IMR-90 (cell line): ENCODE measurements at regions not wholly inside any gene's neighbourhood (a gene's known extent, or its start where the extent isn't known, plus 50 kb on each side); places are given as distances from the start of the nearest gene placed in this dataset.

Source experiments
- ATAC-seq: fragments of 200-7000 bp; cut with Tn5 transposase; 2 replicates; pipeline ENCODE4 v1.9.1; 2020; ENCODE audit warnings: low read depth, mild to moderate bottlenecking, moderate library complexity
- BruUV-seq: library from RNA; stranded (reverse); fragments of 400-500 nt; replicated peaks from 2 replicates; lab custom pipeline; 2021; lab: Mats Ljungman, UMichigan
- CTCF ChIA-PET: fragments of 300-600 bp; formaldehyde crosslinking; extraction: SDS; loops from one replicate; lab custom pipeline; 2021; ENCODE audit warnings: antibody characterized with exemption; lab: Yijun Ruan, JAX
- POLR2A ChIA-PET: fragments of 300-600 bp; sonication (Branson Sonifier 250); formaldehyde crosslinking; loops from one replicate; lab custom pipeline; 2022; ENCODE audit warnings: antibody characterized with exemption; ENCODE audit not compliant: unreplicated experiment; lab: Charles Lee
- DNase-seq: peaks from one replicate; pipeline ENCODE4 v3.0.0; 2013
- H2AFZ ChIP-seq: replicated peaks from 2 replicates; pipeline ENCODE3; 2013; ENCODE audit warnings: low read length, mild to moderate bottlenecking; ENCODE audit not compliant: poor library complexity
- H2AK5ac ChIP-seq: 2 replicates; pipeline ENCODE4 v1.6.1; 2013; ENCODE audit warnings: low read depth, low read length, inconsistent platforms
- H2AK9ac ChIP-seq: replicated peaks from 2 replicates; pipeline ENCODE3; 2013; ENCODE audit warnings: mild to moderate bottlenecking, low read depth, low read length, moderate library complexity; ENCODE audit not compliant: poor library complexity
- H2BK120ac ChIP-seq: 2 replicates; pipeline ENCODE4 v1.6.1; 2013; ENCODE audit warnings: low read depth, low read length, inconsistent platforms
- H2BK15ac ChIP-seq: 3 replicates; pipeline ENCODE4 v1.6.1; 2013; ENCODE audit warnings: low read depth, low read length, inconsistent platforms
- H2BK20ac ChIP-seq: 2 replicates; pipeline ENCODE4 v1.6.1; 2013; ENCODE audit warnings: low read depth, mild to moderate bottlenecking, inconsistent platforms, low read length, moderate library complexity
- H2BK5ac ChIP-seq: 2 replicates; pipeline ENCODE4 v1.6.1; 2013; ENCODE audit warnings: mild to moderate bottlenecking, low read depth, low read length, inconsistent platforms; ENCODE audit not compliant: poor library complexity, severe bottlenecking
- H3K14ac ChIP-seq: replicated peaks from 2 replicates; pipeline ENCODE4 v1.6.1; 2013; ENCODE audit warnings: low read depth, low read length, inconsistent platforms
- H3K18ac ChIP-seq: 2 replicates; pipeline ENCODE4 v1.6.1; 2013; ENCODE audit warnings: low read depth, low read length, control low read depth
- H3K23ac ChIP-seq: 2 replicates; pipeline ENCODE4 v1.6.1; 2013; ENCODE audit warnings: low read depth, low read length, inconsistent platforms
- H3K27ac ChIP-seq: 2 replicates; pipeline ENCODE4 v1.5.1; 2013; ENCODE audit warnings: mild to moderate bottlenecking, control low read depth, low read length; ENCODE audit not compliant: insufficient read depth
- H3K27me3 ChIP-seq: 2 replicates; pipeline ENCODE4 v1.6.1; 2013; ENCODE audit warnings: low read length; ENCODE audit not compliant: control insufficient read depth, insufficient read depth
- H3K36me3 ChIP-seq: 2 replicates; pipeline ENCODE4 v1.6.1; 2013; ENCODE audit warnings: low read length, mixed read lengths; ENCODE audit not compliant: control insufficient read depth, insufficient read depth
- H3K4ac ChIP-seq: 2 replicates; pipeline ENCODE4 v1.6.1; 2013; ENCODE audit warnings: low read depth, low read length, inconsistent platforms
- H3K4me1 ChIP-seq: 2 replicates; pipeline ENCODE4 v1.6.1; 2013; ENCODE audit warnings: low read length, mixed read lengths; ENCODE audit not compliant: control insufficient read depth, insufficient read depth
- H3K4me2 ChIP-seq: 2 replicates; pipeline ENCODE4 v1.6.1; 2013; ENCODE audit warnings: low read depth, mild to moderate bottlenecking, control low read depth, low read length, moderate library complexity
- H3K4me3 ChIP-seq: 2 replicates; pipeline ENCODE4 v1.5.1; 2013; ENCODE audit warnings: low read depth, mild to moderate bottlenecking, control low read depth, low read length, moderate library complexity; ENCODE audit not compliant: insufficient read depth
- H3K56ac ChIP-seq: 2 replicates; pipeline ENCODE4 v1.6.1; 2013; ENCODE audit warnings: low read length, inconsistent platforms; ENCODE audit not compliant: insufficient read depth; ENCODE audit errors: extremely low read depth
- H3K79me1 ChIP-seq, 2 experiments: 2 replicates each; pipeline ENCODE4 v1.6.1; 2013; ENCODE audit warnings: low read length in 2 of 2, inconsistent platforms in 1 of 2, low read depth in 1 of 2
- H3K9ac ChIP-seq: 2 replicates; pipeline ENCODE4 v1.6.1; 2013; ENCODE audit warnings: low read depth, low read length, control low read depth
- H3K9me1 ChIP-seq: 2 replicates; pipeline ENCODE4 v1.6.1; 2013; ENCODE audit warnings: low read length, inconsistent platforms; ENCODE audit not compliant: insufficient read depth
- H3K9me3 ChIP-seq: 2 replicates; pipeline ENCODE4 v1.6.1; 2013; ENCODE audit warnings: low read length; ENCODE audit not compliant: control insufficient read depth, insufficient read depth
- H4K20me1 ChIP-seq: 2 replicates; pipeline ENCODE4 v1.6.1; 2013; ENCODE audit warnings: low read length, inconsistent platforms; ENCODE audit not compliant: insufficient read depth
- H4K5ac ChIP-seq: 2 replicates; pipeline ENCODE4 v1.6.1; 2013; ENCODE audit warnings: mild to moderate bottlenecking, low read depth, low read length, control low read depth
- H4K8ac ChIP-seq, 2 experiments: 2 replicates each; pipeline ENCODE4 v1.6.1; 2013; ENCODE audit warnings: low read depth in 2 of 2, low read length in 2 of 2, control low read depth in 1 of 2, inconsistent platforms in 1 of 2
- H4K91ac ChIP-seq: 2 replicates; pipeline ENCODE4 v1.6.1; 2013; ENCODE audit warnings: low read depth, low read length, inconsistent platforms; ENCODE audit not compliant: insufficient read depth
- BHLHE40 ChIP-seq: fragments of 150-350 bp; IDR thresholded peaks from 2 replicates; pipeline ENCODE4 v1.6.1; 2016; ENCODE audit warnings: mild to moderate bottlenecking, low read depth, low read length
- CTCF ChIP-seq: conservative IDR thresholded peaks from 2 replicates; pipeline ENCODE4 v1.5.1; 2012; ENCODE audit warnings: mild to moderate bottlenecking, low read depth, low read length, improper control_type of control experiment
- FOS ChIP-seq: fragments of 150-350 bp; IDR thresholded peaks from 2 replicates; pipeline ENCODE4 v1.6.1; 2016; ENCODE audit warnings: low read depth, low read length
- MAFK ChIP-seq: IDR thresholded peaks from 2 replicates; pipeline ENCODE4 v1.6.1; 2012; ENCODE audit warnings: low read depth, low read length, improper control_type of control experiment
- MXI1 ChIP-seq: IDR thresholded peaks from 2 replicates; pipeline ENCODE4 v1.6.1; 2012; ENCODE audit warnings: low read depth, mild to moderate bottlenecking, low read length, moderate library complexity, borderline replicate concordance
- NFE2L2 ChIP-seq: fragments of 150-350 bp; IDR thresholded peaks from 2 replicates; pipeline ENCODE4 v1.6.1; 2016; ENCODE audit warnings: low read depth, mild to moderate bottlenecking, low read length
- RFX5 ChIP-seq: IDR thresholded peaks from 2 replicates; pipeline ENCODE4 v1.8.0; 2012; ENCODE audit warnings: low read depth, mild to moderate bottlenecking, low read length, moderate library complexity
- SMC3 ChIP-seq: fragments of 150-350 bp; IDR thresholded peaks from 2 replicates; pipeline ENCODE4 v1.6.1; 2016; ENCODE audit warnings: low read depth, mild to moderate bottlenecking, antibody characterized with exemption, low read length, moderate library complexity
- USF2 ChIP-seq: fragments of 150-350 bp; IDR thresholded peaks from 2 replicates; pipeline ENCODE4 v1.6.1; 2017; ENCODE audit warnings: mild to moderate bottlenecking, antibody characterized with exemption, low read length, low read depth
- WGBS, 2 experiments: methylation state at CpG; one replicate each; pipeline versions ENCODE4 v1.1.5 to v1.1.7; 2013; ENCODE audit warnings: missing lambda C conversion rate in 2 of 2; ENCODE audit not compliant: insufficient read length in 1 of 2; ENCODE audit errors: extremely low coverage in 2 of 2; 5-methylcytosine and 5-hydroxymethylcytosine counted together
- dilution Hi-C: fragments of 300-500 bp; cut with HindIII; formaldehyde crosslinking; loops from one replicate; pipeline ENCODE4 v1.14.3; 2018; ENCODE audit warnings: low sequenced_read_pairs; ENCODE audit not compliant: unreplicated experiment
- in situ Hi-C: fragments of 300-500 bp; cut with MboI; formaldehyde crosslinking; loops from 3 replicates; pipeline ENCODE4 v1.14.3; 2019; ENCODE audit warnings: low sequenced_read_pairs, inconsistent platforms, mixed read lengths
- intact Hi-C: fragments of 100-400 bp; cut with micrococcal nuclease; formaldehyde crosslinking; loops from 2 replicates; pipeline ENCODE4 v1.10.0; 2022

GRCh38 chr16:86975445-86975844 lies 341.7 kb downstream of the C16orf95 start:
- peak overlapping the region; percentile 96 for H4K91ac ChIP-seq
- peak overlapping the region; percentile 47 for H3K14ac ChIP-seq
- H3K4ac ChIP-seq, result peak overlapping the region; percentile 81
- ATAC-seq (peak; percentile 94), DNase-seq (peak; percentile 95)
- no peaks in the 10 kb centered on the region for H3K36me3 ChIP-seq
- peak overlapping the region; percentile 89 for H4K5ac ChIP-seq
- H2BK20ac ChIP-seq, result peak overlapping the region; percentile 68
- intact Hi-C loops, result no loop called here
- peak overlapping the region; percentile 65; the same call in 1 of the 2 replicates for H3K18ac ChIP-seq
- H3K23ac ChIP-seq, result peak overlapping the region; percentile 37; the same call in 1 of the 2 replicates
- no peaks in the 10 kb centered on the region for H3K27me3 ChIP-seq
- in situ Hi-C loops, result no loop called here
- CTCF ChIA-PET, result no interaction called here
- H3K9me3 ChIP-seq, result peaks cover 6% of the 10 kb centered on the region; the same call in 1 of the 2 replicates
- H2AFZ ChIP-seq, result peak overlapping the region; percentile 87
- POLR2A ChIA-PET, result no interaction called here
- H3K4me3 ChIP-seq, result no peak overlapping the region
- H3K27ac ChIP-seq, result no peak overlapping the region; the same call in 1 of the 2 replicates
- H3K4me2 ChIP-seq, result no peak overlapping the region; the same call in 1 of the 2 replicates
- BruUV-seq, result no TSS peak
- H3K9me1 ChIP-seq, result peaks cover 7% of the 10 kb centered on the region
- H4K20me1 ChIP-seq, result no peaks in the 10 kb centered on the region
- no peak overlapping the region for H2BK5ac ChIP-seq
- TF ChIP-seq SMC3 (no peak), BHLHE40 (peak; percentile 60), FOS (peak; percentile 99), USF2 (peak; percentile 99), NFE2L2 (no peak), MXI1 (no peak), MAFK (no peak), CTCF (no peak), RFX5 (no peak)
- WGBS, 2 experiments, result no CpG with 5 or more reads among the region's 2 CpGs
- H3K79me1 ChIP-seq, result no peaks in the 10 kb centered on the region
- H2AK9ac ChIP-seq, result peak overlapping the region; percentile 73
- peak overlapping the region; percentile 81 for H2AK5ac ChIP-seq
- H2BK15ac ChIP-seq, result peak overlapping the region; percentile 88
- no peak overlapping the region for H3K9ac ChIP-seq
- peak overlapping the region; percentile 52 to 93 for H4K8ac ChIP-seq
- H2BK120ac ChIP-seq, result peak overlapping the region; percentile 86
- H3K56ac ChIP-seq, result peak overlapping the region; percentile 32; the same call in 1 of the 2 replicates
- dilution Hi-C loops, result no loop called here
- peaks cover 3% of the 10 kb centered on the region for H3K4me1 ChIP-seq
